ENCODE measurements at regions not wholly inside any gene's neighbourhood (a gene's known extent, or its start where the extent isn't known, plus 50 kb on each side); places are given as distances from the start of the nearest gene placed in this dataset.

- TF ChIP-seq CTCF (conservative IDR thresholded peaks at IDR 0.05; ENCODE audit: low read depth, low read length): no peak
- no peak overlapping the region for H3K4me3 ChIP-seq (ENCODE audit: low read length)
- no peak for DNase-seq (ENCODE audit: low read depth)
These were observed 198.2 kb upstream of the ROBO2 start for GRCh38 chr3:76841747-76842146.

GRCh38 chr3:76842216-76842615, 197.7 kb upstream of the ROBO2 start:
- no peak for DNase-seq (ENCODE audit: low read depth)
- H3K4me3 ChIP-seq (ENCODE audit: low read length): no peak overlapping the region
- TF ChIP-seq CTCF (conservative IDR thresholded peaks at IDR 0.05; ENCODE audit: low read depth, low read length): no peak

GRCh38 chr3:76855451-76855850, 184.4 kb upstream of the ROBO2 start:
- no peak for DNase-seq (ENCODE audit: low read depth)
- TF ChIP-seq CTCF (conservative IDR thresholded peaks at IDR 0.05; ENCODE audit: low read depth, low read length): no peak
- no peak overlapping the region for H3K4me3 ChIP-seq (ENCODE audit: low read length)

GRCh38 chr3:76859596-76859995, 180.3 kb upstream of the ROBO2 start:
- DNase-seq (ENCODE audit: low read depth): no peak
- no peak for TF ChIP-seq CTCF (conservative IDR thresholded peaks at IDR 0.05; ENCODE audit: low read depth, low read length)
- H3K4me3 ChIP-seq (ENCODE audit: low read length): no peak overlapping the region

GRCh38 chr3:76864355-76864754, 175.5 kb upstream of the ROBO2 start:
- no peak overlapping the region for H3K4me3 ChIP-seq (ENCODE audit: low read length)
- DNase-seq (ENCODE audit: low read depth): no peak
- TF ChIP-seq CTCF (conservative IDR thresholded peaks at IDR 0.05; ENCODE audit: low read depth, low read length): no peak

- DNase-seq (ENCODE audit: low read depth): no peak
- no peak overlapping the region for H3K4me3 ChIP-seq (ENCODE audit: low read length)
- TF ChIP-seq CTCF (conservative IDR thresholded peaks at IDR 0.05; ENCODE audit: low read depth, low read length): no peak
These were observed 173.0 kb upstream of the ROBO2 start for GRCh38 chr3:76866729-76867408.

GRCh38 chr3:76869726-76870384, 170.0 kb upstream of the ROBO2 start:
- no peak overlapping the region for H3K4me3 ChIP-seq (ENCODE audit: low read length)
- TF ChIP-seq CTCF (conservative IDR thresholded peaks at IDR 0.05; ENCODE audit: low read depth, low read length): no peak
- DNase-seq (ENCODE audit: low read depth): no peak
